ENCODE measurements at regions not wholly inside any gene's neighbourhood (a gene's known extent, or its start where the extent isn't known, plus 50 kb on each side); places are given as distances from the start of the nearest gene placed in this dataset.
"Not testable (repeated sequence)": the region's sequence is repeated elsewhere in the genome, so short reads cannot be mapped to it uniquely, and the experiment has no call there.

GRCh38 chr3:101117980-101118379 is 124.8 kb upstream of the ABI3BP start:
- no peaks in the 10 kb centered on the region for H3K36me3 ChIP-seq (ENCODE audit: insufficient read depth, low read length)
- H3K4me2 ChIP-seq (ENCODE audit: low read length) = no peak overlapping the region
- no peaks in the 10 kb centered on the region for H3K27me3 ChIP-seq (ENCODE audit: control insufficient read depth, insufficient read depth, low read length)
- H3K4me3 ChIP-seq (ENCODE audit: low read length) = no peak overlapping the region
- H3K9me3 ChIP-seq (replicated peaks; ENCODE audit: low read length) = no peaks in the 10 kb centered on the region
- no peak overlapping the region for H3K9ac ChIP-seq (ENCODE audit: low read depth, low read length)
- peaks cover 8% of the 10 kb centered on the region for H3K4me1 ChIP-seq (ENCODE audit: control insufficient read depth, insufficient read depth, low read length)

- no peaks in the 10 kb centered on the region for H3K36me3 ChIP-seq (ENCODE audit: insufficient read depth, low read length)
- no peak overlapping the region for H3K4me2 ChIP-seq (ENCODE audit: low read length)
- no peak overlapping the region for H3K9ac ChIP-seq (ENCODE audit: low read depth, low read length)
- peaks cover 8% of the 10 kb centered on the region for H3K4me1 ChIP-seq (ENCODE audit: control insufficient read depth, insufficient read depth, low read length)
- no peak overlapping the region for H3K4me3 ChIP-seq (ENCODE audit: low read length)
- H3K9me3 ChIP-seq (replicated peaks; ENCODE audit: low read length) = no peaks in the 10 kb centered on the region
- H3K27me3 ChIP-seq (ENCODE audit: control insufficient read depth, insufficient read depth, low read length) = no peaks in the 10 kb centered on the region
These were observed 124.2 kb upstream of the ABI3BP start for GRCh38 chr3:101117465-101117864.

GRCh38 chr3:101110295-101110694 is 117.1 kb upstream of the ABI3BP start:
- not testable (repeated sequence) for H3K4me2 ChIP-seq (ENCODE audit: low read length)

GRCh38 chr3:101104321-101104720 is 111.1 kb upstream of the ABI3BP start:
- Histone ChIP-seq H3K36me3 (ENCODE audit: insufficient read depth, low read length) (no peaks in the 10 kb centered on the region), H3K9ac (ENCODE audit: low read depth, low read length) (no peak overlapping the region), H3K4me2 (ENCODE audit: low read length) (no peak overlapping the region), H3K4me3 (ENCODE audit: low read length) (no peak overlapping the region), H3K27me3 (ENCODE audit: control insufficient read depth, insufficient read depth, low read length) (no peaks in the 10 kb centered on the region), H3K9me3 (replicated peaks; ENCODE audit: low read length) (no peaks in the 10 kb centered on the region), H3K4me1 (ENCODE audit: control insufficient read depth, insufficient read depth, low read length) (no peaks in the 10 kb centered on the region)

More at GRCh38 chr3:101110295-101110694, 117.1 kb upstream of the ABI3BP start:
- not testable (repeated sequence) for H3K9me3 ChIP-seq (replicated peaks; ENCODE audit: low read length); H3K4me3 ChIP-seq (ENCODE audit: low read length); H3K27me3 ChIP-seq (ENCODE audit: control insufficient read depth, insufficient read depth, low read length); H3K4me1 ChIP-seq (ENCODE audit: control insufficient read depth, insufficient read depth, low read length); H3K9ac ChIP-seq (ENCODE audit: low read depth, low read length); H3K36me3 ChIP-seq (ENCODE audit: insufficient read depth, low read length)

- H3K4me3 ChIP-seq (ENCODE audit: low read length) = no peak overlapping the region
- H3K9ac ChIP-seq (ENCODE audit: low read depth, low read length) = no peak overlapping the region
- no peaks in the 10 kb centered on the region for H3K27me3 ChIP-seq (ENCODE audit: control insufficient read depth, insufficient read depth, low read length)
- H3K9me3 ChIP-seq (replicated peaks; ENCODE audit: low read length) = no peaks in the 10 kb centered on the region
- H3K4me1 ChIP-seq (ENCODE audit: control insufficient read depth, insufficient read depth, low read length) = no peaks in the 10 kb centered on the region
- no peaks in the 10 kb centered on the region for H3K36me3 ChIP-seq (ENCODE audit: insufficient read depth, low read length)
- no peak overlapping the region for H3K4me2 ChIP-seq (ENCODE audit: low read length)
These were observed 109.6 kb upstream of the ABI3BP start for GRCh38 chr3:101102678-101103296.

GRCh38 chr3:101100361-101101009 is 107.3 kb upstream of the ABI3BP start:
- H3K9ac ChIP-seq (ENCODE audit: low read depth, low read length) = no peak overlapping the region
- peaks cover 2% of the 10 kb centered on the region for H3K4me1 ChIP-seq (ENCODE audit: control insufficient read depth, insufficient read depth, low read length)
- no peaks in the 10 kb centered on the region for H3K9me3 ChIP-seq (replicated peaks; ENCODE audit: low read length)

GRCh38 chr3:101099791-101100190 is 106.6 kb upstream of the ABI3BP start:
- Histone ChIP-seq H3K4me3 (ENCODE audit: low read length) (no peak overlapping the region), H3K9me3 (replicated peaks; ENCODE audit: low read length) (no peaks in the 10 kb centered on the region), H3K36me3 (ENCODE audit: insufficient read depth, low read length) (no peaks in the 10 kb centered on the region), H3K4me2 (ENCODE audit: low read length) (no peak overlapping the region), H3K27me3 (ENCODE audit: control insufficient read depth, insufficient read depth, low read length) (no peaks in the 10 kb centered on the region), H3K9ac (ENCODE audit: low read depth, low read length) (no peak overlapping the region), H3K4me1 (ENCODE audit: control insufficient read depth, insufficient read depth, low read length) (peaks cover 4% of the 10 kb centered on the region)

More at GRCh38 chr3:101100361-101101009, 107.3 kb upstream of the ABI3BP start:
- H3K4me3 ChIP-seq (ENCODE audit: low read length) = no peak overlapping the region
- no peaks in the 10 kb centered on the region for H3K27me3 ChIP-seq (ENCODE audit: control insufficient read depth, insufficient read depth, low read length)
- no peak overlapping the region for H3K4me2 ChIP-seq (ENCODE audit: low read length)
- H3K36me3 ChIP-seq (ENCODE audit: insufficient read depth, low read length) = no peaks in the 10 kb centered on the region

- no peak overlapping the region for H3K4me3 ChIP-seq (ENCODE audit: low read length)
- no peaks in the 10 kb centered on the region for H3K27me3 ChIP-seq (ENCODE audit: control insufficient read depth, insufficient read depth, low read length)
These were observed 103.2 kb upstream of the ABI3BP start for GRCh38 chr3:101096444-101096843.

GRCh38 chr3:101095693-101096430 is 102.6 kb upstream of the ABI3BP start:
- Histone ChIP-seq H3K9ac (ENCODE audit: low read depth, low read length) (no peak overlapping the region), H3K4me3 (ENCODE audit: low read length) (no peak overlapping the region), H3K27me3 (ENCODE audit: control insufficient read depth, insufficient read depth, low read length) (no peaks in the 10 kb centered on the region), H3K9me3 (replicated peaks; ENCODE audit: low read length) (no peaks in the 10 kb centered on the region), H3K36me3 (ENCODE audit: insufficient read depth, low read length) (no peaks in the 10 kb centered on the region), H3K4me1 (ENCODE audit: control insufficient read depth, insufficient read depth, low read length) (peaks cover 4% of the 10 kb centered on the region), H3K4me2 (ENCODE audit: low read length) (no peak overlapping the region)

More at GRCh38 chr3:101096444-101096843, 103.2 kb upstream of the ABI3BP start:
- Histone ChIP-seq H3K4me1 (ENCODE audit: control insufficient read depth, insufficient read depth, low read length) (peaks cover 4% of the 10 kb centered on the region), H3K4me2 (ENCODE audit: low read length) (no peak overlapping the region), H3K36me3 (ENCODE audit: insufficient read depth, low read length) (no peaks in the 10 kb centered on the region), H3K9me3 (replicated peaks; ENCODE audit: low read length) (no peaks in the 10 kb centered on the region), H3K9ac (ENCODE audit: low read depth, low read length) (no peak overlapping the region)

- Histone ChIP-seq H3K9me3 (replicated peaks; ENCODE audit: low read length) (no peaks in the 10 kb centered on the region), H3K4me1 (ENCODE audit: control insufficient read depth, insufficient read depth, low read length) (peaks cover 4% of the 10 kb centered on the region), H3K27me3 (ENCODE audit: control insufficient read depth, insufficient read depth, low read length) (no peaks in the 10 kb centered on the region), H3K9ac (ENCODE audit: low read depth, low read length) (no peak overlapping the region), H3K4me3 (ENCODE audit: low read length) (no peak overlapping the region), H3K36me3 (ENCODE audit: insufficient read depth, low read length) (no peaks in the 10 kb centered on the region), H3K4me2 (ENCODE audit: low read length) (no peak overlapping the region)
These were observed 98.3 kb upstream of the ABI3BP start for GRCh38 chr3:101091489-101091888.

GRCh38 chr3:101085752-101086151 is 92.5 kb upstream of the ABI3BP start:
- H3K9ac ChIP-seq (ENCODE audit: low read depth, low read length) = no peak overlapping the region
- H3K36me3 ChIP-seq (ENCODE audit: insufficient read depth, low read length) = no peaks in the 10 kb centered on the region
- H3K4me1 ChIP-seq (ENCODE audit: control insufficient read depth, insufficient read depth, low read length) = peaks cover 16% of the 10 kb centered on the region
- H3K9me3 ChIP-seq (replicated peaks; ENCODE audit: low read length) = no peaks in the 10 kb centered on the region
- no peak overlapping the region for H3K4me3 ChIP-seq (ENCODE audit: low read length)
- H3K27me3 ChIP-seq (ENCODE audit: control insufficient read depth, insufficient read depth, low read length) = no peaks in the 10 kb centered on the region
- H3K4me2 ChIP-seq (ENCODE audit: low read length) = no peak overlapping the region

Data from skeletal muscle satellite cell (primary cell).